Esophagus squamous epithelium (tissue), 5 donors: ENCODE measurements at regions not wholly inside any gene's neighbourhood (a gene's known extent, or its start where the extent isn't known, plus 50 kb on each side); places are given as distances from the start of the nearest gene placed in this dataset.

Source experiments
- DNase-seq: peaks from one replicate; lab custom pipeline; 2025; lab: John Stamatoyannopoulos, UW
- H3K27ac ChIP-seq, 4 donors: fragments of 200-600 bp; sonication (generic); one replicate each; pipeline ENCODE4 v1.5.1; 2016 to 2019; ENCODE audit warnings: mild to moderate bottlenecking in 1 of 4
- H3K27me3 ChIP-seq, 4 donors: fragments of 200-600 bp; sonication (generic); 1 replicate in 3 of 4; 2 replicates in 1 of 4; pipeline versions ENCODE4 v1.5.1 to v1.6.0; 2017 to 2021; ENCODE audit warnings: antibody characterized with exemption in 1 of 4
- H3K36me3 ChIP-seq, 3 donors: fragments of 200-600 bp; sonication (generic); one replicate each; pipeline ENCODE4 v1.5.1; 2016 to 2019
- H3K4me1 ChIP-seq, 3 donors: fragments of 200-600 bp; sonication (generic); one replicate each; pipeline ENCODE4 v1.5.1; 2017 to 2019
- H3K4me3 ChIP-seq, 4 donors: fragments of 200-600 bp; sonication (generic); 1 replicate in 3 of 4; 2 replicates in 1 of 4; pipeline ENCODE4 v1.5.1; 2016 to 2019; ENCODE audit warnings: mild to moderate bottlenecking in 2 of 4, moderate library complexity in 1 of 4
- H3K9me3 ChIP-seq, 3 donors: fragments of 200-600 bp; sonication (generic); one replicate each; pipeline ENCODE4 v1.5.1; 2016 to 2019
- CTCF ChIP-seq, 6 experiments: fragments of 450-650 bp in 4 of 6; fragments of 200-600 bp in 2 of 6; sonication (generic) in 2 of 6; IDR thresholded peaks; one replicate each; pipeline ENCODE4 v1.5.1; 2016 to 2019; ENCODE audit warnings: antibody characterized with exemption in 6 of 6, mild to moderate bottlenecking in 4 of 6, moderate library complexity in 4 of 6
- POLR2A ChIP-seq, 4 donors: fragments of 450-650 bp; IDR thresholded peaks; one replicate each; pipeline ENCODE4 v1.6.1; 2017; ENCODE audit warnings: antibody characterized with exemption in 4 of 4, mild to moderate bottlenecking in 4 of 4, moderate library complexity in 3 of 4
- WGBS, 2 donors: methylation state at CpG; one replicate each; pipeline ENCODE4 v1.1.5; 2018; 5-methylcytosine and 5-hydroxymethylcytosine counted together
- intact Hi-C: fragments of 100-400 bp; cut with DNase I; formaldehyde crosslinking; loops from one replicate; pipeline ENCODE4 v1.15.0; 2022
- donor health status: DM: yes; HTN: yes; CAD: no.

DNA sequence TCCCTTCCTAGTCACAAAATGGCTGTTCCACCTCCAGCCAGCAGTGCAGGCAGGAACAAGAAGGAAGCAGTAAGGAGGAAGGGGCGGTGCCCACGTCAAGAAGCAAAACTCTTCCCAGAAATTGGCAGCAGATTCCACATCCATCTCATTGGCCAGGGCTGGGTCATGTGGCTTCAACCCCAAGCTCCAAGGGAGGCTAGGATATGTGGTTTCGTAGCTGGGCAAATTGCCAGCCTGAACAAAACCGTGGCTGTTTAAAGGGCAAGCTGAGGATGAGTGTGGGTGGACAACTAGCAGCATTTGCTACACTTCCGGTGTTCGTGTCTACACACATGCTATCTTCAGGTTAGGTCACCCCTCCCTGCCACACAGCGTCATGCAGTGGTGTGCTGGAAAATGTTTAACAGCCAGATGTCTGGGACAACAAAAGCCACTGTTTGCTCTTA, 92.1 kb upstream of the MAP1B start:
- intact Hi-C loops = no loop called here
- Histone ChIP-seq H3K36me3 (no peaks in the 10 kb centered on the region), H3K27ac (no peak overlapping the region), H3K9me3 (no peaks in the 10 kb centered on the region), H3K27me3 (peaks cover 0 to 13% (median 0%) of the 10 kb centered on the region in 4 donors), H3K4me3 (no peak overlapping the region), H3K4me1 (peaks cover 0 to 4% (median 0%) of the 10 kb centered on the region in 3 donors)
- no peak for DNase-seq
- no peak for TF ChIP-seq CTCF (IDR thresholded peaks at IDR 0.05)
- TF ChIP-seq POLR2A (IDR thresholded peaks at IDR 0.05) = no peak
- WGBS, 2 donors = 41 to 48% methylated on average over 3 to 7 of the region's 7 CpGs

- Histone ChIP-seq H3K36me3 (no peaks in the 10 kb centered on the region), H3K27ac (no peak overlapping the region), H3K9me3 (no peaks in the 10 kb centered on the region), H3K4me1 (peaks cover 0 to 4% (median 0%) of the 10 kb centered on the region in 3 donors), H3K4me3 (no peak overlapping the region), H3K27me3 (peaks cover 0 to 23% (median 0%) of the 10 kb centered on the region in 4 donors)
- DNase-seq = no peak
- intact Hi-C loops = no loop called here
- TF ChIP-seq CTCF (IDR thresholded peaks at IDR 0.05) (peak; percentile 54 to 94 (median 86)), POLR2A (IDR thresholded peaks at IDR 0.05) (no peak)
- 12 to 37% methylated on average over 1 of the region's 1 CpG for WGBS, 2 donors
Observed at GRCh38 chr5:72018143-72018803, 89.0 kb upstream of the MAP1B start.

DNA sequence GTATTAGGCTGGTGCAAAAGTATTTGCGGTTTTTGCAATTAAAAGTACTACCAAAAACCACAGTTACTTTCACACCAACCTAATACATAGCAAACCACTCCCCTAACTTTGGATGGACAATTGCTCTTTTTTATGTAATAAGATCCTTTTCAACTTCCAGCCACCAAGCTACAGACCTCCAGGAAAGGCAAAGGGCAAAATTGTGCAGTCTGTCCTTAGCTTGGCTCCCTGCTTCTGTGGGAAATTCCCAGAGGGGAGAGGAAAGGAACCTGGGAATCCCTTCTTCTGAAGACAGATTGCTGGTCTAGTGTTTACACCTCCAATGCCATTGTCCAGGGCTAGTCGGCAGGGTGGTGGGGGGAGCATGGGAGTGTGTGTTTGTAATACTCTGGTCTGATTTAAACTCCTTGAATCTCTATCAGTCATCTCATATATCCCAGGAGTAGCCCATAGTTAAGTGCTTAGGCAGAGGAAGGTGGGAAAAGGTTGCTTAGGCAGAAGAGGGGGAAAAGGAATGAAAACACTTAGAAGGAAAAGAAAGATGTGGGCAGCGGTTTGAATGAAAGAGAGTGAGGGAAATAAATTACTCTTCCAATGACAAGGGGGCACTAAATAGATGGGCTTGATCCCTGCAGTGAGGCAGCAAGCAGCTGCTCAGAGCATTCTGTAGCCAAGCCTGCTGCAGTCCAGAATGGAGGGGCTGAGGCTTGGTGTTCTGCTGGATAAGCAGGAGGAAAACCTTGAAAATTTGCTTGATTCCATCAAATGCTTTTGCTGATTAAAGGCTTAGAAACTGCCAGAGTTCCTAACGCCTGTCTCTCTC, 86.9 kb upstream of the MAP1B start:
- TF ChIP-seq CTCF (IDR thresholded peaks at IDR 0.05) = no peak
- no peak for TF ChIP-seq POLR2A (IDR thresholded peaks at IDR 0.05)
- no peak overlapping the region for H3K4me3 ChIP-seq
- no peak for DNase-seq
- no peaks in the 10 kb centered on the region for H3K36me3 ChIP-seq
- peaks cover 0 to 15% (median 0%) of the 10 kb centered on the region in 4 donors for H3K27me3 ChIP-seq
- H3K9me3 ChIP-seq = no peaks in the 10 kb centered on the region
- WGBS, 2 donors = 59 to 70% methylated on average over 4 of the region's 4 CpGs
- H3K4me1 ChIP-seq = no peaks in the 10 kb centered on the region
- H3K27ac ChIP-seq = no peak overlapping the region
- intact Hi-C loops = no loop called here

GRCh38 chr5:72021651-72022357, 85.5 kb upstream of the MAP1B start:
- Histone ChIP-seq H3K4me3 (no peak overlapping the region), H3K27ac (no peak overlapping the region), H3K4me1 (no peaks in the 10 kb centered on the region), H3K27me3 (peaks cover 0 to 15% (median 0%) of the 10 kb centered on the region in 4 donors), H3K36me3 (no peaks in the 10 kb centered on the region), H3K9me3 (no peaks in the 10 kb centered on the region)
- intact Hi-C loops = no loop called here
- DNase-seq = no peak
- TF ChIP-seq CTCF (IDR thresholded peaks at IDR 0.05) = no peak
- no peak for TF ChIP-seq POLR2A (IDR thresholded peaks at IDR 0.05)
- WGBS, 2 donors = 83 to 87% methylated on average over 8 of the region's 8 CpGs
